ENCODE measurements at regions not wholly inside any gene's neighbourhood (a gene's known extent, or its start where the extent isn't known, plus 50 kb on each side); places are given as distances from the start of the nearest gene placed in this dataset.
"Not testable (repeated sequence)": the region's sequence is repeated elsewhere in the genome, so short reads cannot be mapped to it uniquely, and the experiment has no call there.

DNA sequence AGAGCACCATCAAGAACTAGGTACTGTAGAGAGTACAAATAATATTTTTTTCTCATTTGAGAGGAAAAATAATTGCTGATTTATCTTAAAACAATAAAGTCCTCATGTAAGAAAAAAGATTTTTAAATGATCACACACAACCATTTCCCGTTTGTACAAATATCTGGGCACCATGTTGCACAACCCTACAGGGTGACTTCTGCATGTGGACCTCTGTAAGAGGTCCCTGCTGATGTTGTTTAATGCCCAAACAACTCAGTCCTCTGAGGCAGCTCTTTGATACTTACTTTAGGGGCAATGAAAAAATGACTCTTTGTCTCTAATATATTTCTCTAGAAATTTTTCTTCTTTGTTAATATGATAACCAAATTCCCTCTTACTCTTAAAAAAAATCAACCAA, 168.1 kb upstream of the SATB1 start:
- DNase-seq: no peak

DNA sequence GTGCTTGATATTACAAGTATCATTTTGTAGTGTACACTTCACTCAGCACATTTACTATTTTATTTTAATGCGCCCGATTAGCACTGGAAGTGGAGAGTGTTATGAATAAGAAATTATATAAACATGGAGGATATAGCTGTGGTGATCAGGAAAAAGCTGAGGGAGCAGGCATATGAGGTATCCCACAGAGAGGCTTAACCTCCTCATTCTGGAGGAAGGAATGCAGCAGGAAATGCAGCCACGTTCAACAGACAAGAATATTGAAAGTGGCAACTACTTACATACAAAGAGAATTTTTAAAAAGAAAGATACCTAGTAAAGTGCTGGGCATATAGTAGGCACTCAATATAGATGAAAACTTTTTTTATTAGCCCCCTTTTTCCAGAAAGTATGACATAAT, 166.0 kb upstream of the SATB1 start:
- DNase-seq: no peak

DNA sequence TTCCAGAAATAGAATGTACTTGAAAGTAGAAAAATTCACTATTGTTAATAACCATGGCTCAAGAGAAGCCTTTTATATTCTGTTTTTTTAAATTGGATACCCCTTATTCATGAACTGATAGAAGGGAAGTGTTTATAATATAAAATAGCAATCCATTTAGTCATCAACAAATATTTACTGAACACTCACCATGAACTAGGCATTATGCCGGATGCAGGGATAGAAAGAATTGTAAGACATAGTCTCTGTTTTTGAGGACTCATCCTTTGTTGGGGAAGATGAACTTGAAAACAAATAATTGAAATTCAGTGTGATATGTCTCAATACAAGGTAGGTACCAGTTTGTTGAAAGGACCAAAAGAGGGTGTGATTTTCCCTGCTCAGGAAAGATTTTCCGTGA, 160.9 kb upstream of the SATB1 start:
- no peak for DNase-seq

DNA sequence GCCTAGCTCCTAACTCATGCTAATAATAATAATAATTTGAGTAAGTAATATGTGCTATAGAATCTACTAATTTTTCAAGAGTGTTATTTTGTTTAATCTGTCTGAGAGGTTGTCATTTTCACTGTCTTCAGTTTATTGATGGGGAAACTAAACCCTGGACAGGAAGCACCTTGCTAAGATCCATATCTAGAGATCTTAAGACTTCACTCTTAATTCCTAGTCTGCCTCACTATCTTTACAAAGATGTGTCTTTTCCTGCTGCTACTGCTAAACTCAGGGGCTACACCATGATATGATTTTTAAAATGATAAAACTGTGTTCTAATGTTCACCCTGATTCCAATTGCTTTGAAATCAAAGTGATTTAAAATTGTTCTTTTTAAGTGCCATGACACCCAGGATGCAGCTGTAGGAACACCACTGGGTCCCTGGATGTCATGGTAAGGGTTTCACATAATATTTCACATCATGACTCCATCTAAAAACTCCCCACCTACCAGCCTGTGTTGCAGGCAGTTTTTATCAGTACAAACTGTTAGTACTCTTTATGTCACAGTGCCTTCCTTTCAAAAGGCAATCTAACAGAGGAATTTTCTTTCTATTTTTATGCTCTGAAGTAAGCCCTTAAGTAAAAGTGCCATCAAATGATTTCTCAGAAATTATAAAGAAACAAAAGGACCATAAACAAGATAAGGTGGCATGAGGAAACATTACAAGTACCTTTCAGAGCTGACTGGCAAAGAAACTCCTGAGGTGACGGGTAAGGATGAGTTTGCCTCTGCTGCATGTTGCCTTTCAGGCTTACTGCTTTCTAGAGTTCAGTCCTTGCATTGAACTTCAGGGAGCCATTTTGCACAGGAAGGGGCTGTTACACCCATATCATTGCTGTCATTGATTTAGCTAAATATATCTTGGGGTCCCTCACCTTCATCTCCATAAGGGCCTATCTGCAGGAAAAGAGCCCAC, 160.1 kb upstream of the SATB1 start:
- no peak for DNase-seq

DNA sequence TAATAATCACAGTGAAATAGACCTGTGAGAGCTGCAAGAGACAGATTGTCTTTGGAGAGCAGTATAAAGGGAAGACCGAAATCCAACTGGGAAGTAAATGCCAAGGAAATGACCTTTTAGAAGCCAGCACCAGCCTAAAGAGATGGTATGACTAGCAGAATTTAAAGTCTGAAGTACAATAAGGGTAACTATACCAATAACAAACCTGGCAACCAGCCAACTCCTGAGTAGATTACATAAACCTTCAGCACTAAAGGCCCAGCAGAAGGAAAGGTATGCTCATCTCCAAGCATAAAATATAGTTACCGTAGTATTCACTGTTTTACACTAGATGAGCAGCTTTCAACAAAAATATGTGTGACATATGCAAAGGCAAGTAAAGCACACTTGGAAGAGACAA, 155.1 kb upstream of the SATB1 start:
- DNase-seq: no peak

DNA sequence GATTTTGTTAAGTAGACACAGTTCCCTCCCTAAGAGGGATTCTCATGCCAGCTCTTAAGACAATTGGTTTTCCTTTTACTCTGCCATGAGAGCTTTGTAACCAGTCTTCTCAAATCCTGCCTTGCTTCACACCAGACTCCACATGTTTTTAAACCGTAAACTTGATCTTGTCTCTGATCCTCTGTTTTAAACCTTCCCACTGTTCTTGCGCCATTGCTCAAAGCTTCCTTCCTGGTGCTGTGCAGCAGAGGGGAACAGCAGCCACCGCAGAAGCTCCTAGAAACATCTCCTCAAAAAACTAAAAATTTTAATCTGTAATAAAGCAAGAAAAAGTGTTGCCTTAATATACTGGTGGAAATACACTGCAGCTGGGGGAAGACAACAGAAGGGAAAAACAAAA, 154.5 kb upstream of the SATB1 start:
- no peak for DNase-seq

DNA sequence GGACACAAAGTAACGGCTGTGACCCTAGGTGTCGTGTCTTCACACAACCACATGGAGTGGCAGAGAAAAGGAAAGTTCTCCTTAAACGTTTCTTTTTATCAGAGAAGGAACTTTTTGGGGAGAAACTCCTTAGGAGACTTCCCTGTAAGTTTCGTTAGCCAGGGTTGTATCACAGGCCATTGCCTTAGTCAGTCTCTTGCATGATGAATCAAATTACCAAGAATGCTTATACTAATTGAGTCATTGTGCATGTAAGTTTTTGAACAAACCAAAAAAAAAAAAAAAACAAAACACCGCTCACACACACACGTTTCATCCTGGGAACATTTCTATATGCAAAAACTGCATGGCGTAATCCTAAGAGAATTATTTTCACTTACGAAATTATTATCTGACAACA, 150.4 kb upstream of the SATB1 start:
- no peak for DNase-seq

DNA sequence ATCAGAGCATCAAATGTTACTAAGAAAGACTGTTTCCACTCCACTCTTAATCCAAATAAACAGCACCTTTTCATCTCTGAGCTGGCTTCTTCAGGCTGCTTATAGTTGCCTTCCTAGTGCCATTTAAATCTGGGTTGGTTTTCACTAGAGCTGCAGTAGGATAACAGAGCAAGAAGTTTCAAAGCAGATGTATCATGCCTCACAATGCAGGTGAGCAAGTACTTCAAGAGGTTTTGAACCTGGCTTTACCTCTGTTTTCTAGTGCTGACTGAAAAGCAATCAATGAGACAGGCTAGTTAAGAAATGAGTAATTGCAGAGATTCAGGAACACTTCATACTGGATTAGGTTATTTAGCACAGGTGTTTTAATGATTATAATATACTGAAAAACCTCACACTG, 147.7 kb upstream of the SATB1 start:
- DNase-seq: no peak

DNA sequence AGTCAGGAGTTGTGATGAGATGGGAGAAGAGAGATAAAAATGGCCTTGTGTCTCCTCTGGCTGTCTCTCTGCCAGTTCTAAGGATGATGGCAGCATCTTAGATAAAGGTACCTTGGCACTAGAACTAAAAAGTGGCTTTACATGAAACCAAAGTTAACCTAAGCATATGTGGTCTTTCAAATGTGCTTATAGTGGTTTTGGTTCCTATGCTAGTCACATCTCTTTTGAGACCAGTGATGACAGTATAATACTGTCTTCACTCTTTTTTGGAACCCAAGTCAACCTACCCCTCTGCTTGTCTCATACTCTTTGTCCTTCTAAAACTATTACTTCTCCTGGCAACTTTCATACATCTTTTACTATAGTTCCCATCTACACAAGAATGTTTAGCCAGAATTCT, 142.2 kb upstream of the SATB1 start:
- DNase-seq: no peak

DNA sequence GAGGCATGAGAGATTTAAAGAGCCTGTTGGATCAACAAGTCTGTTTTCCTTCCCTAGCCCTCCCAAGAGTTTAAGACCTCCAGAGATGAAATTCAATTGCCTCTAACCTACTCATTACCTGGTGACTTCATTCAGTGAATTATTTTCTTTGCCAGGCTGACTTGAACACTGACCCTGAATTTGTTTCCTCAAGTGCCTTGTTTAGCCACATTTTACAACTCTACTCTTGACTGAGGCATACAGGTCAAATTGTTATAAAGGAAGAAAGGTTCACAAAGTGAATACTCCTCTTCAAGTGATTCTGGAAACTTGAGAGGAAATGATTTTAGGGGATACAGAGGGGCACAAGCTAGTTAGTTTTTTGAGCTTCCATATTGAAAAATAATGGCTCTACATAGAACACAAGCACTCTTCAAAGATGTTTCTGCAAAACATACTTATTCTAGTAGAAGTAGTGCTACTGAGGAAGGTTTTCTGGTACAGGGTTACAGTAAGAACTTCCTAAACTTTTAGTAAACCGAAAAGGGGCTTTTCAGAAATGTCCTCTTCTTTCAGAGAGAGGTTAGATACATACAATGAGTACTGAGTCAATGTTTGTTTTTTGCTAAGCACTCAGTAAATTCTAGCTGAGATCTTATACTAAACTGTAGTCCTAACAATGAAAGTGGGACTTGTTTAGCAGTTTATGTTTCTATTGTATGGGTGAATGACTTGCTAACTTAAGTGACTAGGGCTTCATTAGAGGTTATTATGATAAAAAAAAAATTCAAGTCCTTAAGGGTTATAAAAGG, 137.4 kb upstream of the SATB1 start:
- DNase-seq: no peak

DNA sequence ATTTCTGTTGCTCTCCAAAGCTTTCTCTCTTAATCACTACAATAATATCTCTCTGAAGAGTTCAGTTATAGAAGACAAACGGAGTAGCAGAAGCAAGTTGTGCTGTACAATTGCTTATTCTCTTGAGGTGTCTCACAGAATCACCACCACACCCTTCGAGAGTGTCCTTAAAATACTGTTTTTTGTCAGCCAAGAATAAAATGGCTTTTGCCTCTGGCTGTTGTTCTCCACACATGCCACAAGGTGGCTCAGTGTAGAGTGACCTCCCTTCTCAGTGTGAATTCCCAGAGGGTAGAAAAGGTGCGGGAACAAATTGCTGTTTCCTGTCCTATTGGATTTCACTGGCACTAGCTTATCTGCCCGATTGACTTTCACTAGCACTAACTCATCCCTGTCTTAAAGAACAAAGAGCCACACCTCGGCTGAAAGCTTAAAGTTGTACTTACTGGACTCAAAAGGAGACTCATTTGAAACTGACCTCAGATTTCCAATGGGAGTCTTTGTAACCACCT, 134.2 kb upstream of the SATB1 start:
- DNase-seq: peak; percentile 30

DNA sequence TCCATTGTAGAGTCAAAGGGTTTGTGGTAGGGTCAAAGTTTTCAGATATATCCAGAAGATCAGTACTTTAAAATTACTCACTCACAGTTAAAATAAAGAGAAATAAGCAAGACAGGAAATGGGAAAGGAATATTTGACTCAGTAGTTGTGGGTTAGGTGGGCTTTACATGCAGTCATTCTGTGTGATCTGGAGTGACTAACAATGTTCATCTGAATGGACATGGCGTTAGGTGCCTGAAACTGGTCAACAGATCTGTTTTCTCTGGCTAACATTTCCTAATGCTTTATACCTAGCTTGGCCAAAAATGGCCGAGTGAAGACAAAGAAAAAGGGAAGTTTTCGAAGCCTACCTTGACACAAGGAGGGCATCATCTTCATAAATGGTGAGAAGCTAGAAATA, 133.4 kb upstream of the SATB1 start:
- no peak for DNase-seq

DNA sequence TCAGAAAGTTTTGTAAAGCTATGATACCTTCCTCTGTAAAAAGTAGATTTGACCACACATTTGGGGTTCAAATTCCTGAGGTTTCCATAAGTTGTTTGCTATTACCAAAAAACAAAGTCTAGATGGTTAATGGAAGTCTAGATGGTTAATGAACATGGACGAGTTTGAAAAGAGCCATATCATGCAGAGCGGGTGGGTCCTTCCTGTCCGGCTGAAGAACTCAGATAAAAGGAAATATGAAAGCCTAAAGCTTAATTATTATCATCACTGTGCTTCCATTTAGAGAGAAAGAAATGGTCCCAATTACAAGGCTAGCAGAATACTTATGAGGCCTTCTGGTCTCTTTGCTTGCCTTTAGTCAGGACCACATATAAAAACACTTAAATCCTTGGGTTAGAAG, 132.1 kb upstream of the SATB1 start:
- DNase-seq: no peak

DNA sequence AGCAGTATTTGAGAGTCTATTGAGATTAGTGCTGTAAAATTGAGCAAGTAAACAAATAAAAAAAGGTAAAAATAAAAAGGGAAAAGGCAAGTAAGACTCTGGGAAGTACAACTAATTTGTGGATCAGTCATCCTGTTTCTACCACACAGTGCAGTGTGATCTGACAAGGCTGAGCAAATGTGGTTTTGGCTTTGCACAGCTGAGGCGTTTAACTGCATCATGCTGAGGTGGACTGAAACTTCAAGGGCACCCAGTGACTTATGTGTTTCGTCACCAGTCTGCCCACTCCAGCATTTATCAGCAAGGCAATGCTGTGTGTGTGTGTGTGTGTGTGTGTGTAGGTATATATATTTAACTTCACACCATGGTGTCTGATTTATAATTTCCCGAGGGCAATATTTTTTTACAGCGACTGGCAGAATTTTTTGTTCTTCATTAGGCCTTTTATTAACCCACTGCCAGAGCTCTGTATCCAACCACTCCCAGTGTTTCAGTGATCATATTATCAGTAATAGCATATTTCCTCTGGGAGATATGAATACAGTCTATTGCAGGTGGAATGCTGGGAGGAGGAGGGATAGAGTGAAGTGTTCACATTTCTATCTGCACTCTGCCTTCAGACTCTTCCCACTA, 131.5 kb upstream of the SATB1 start:
- no peak for DNase-seq

DNA sequence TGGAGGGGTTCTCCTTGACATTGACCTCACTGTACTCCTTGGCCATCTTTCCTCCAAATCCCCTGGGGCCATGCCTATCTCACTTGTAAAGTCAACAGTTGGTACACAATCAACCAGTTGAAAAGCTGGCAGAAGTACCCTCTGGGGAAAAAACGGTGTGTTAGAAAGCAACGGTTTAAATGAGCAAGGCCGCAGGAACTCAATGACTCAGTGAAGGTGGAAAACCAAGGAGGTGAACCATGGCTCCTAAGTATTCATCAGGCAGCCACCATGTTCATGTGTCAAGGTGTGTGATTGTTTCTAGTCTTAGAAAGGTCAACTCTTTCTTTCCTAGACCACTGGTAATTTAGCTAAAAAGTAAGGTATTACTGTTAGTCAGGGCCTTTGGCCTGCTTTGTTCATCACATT, 130.9 kb upstream of the SATB1 start:
- no peak for DNase-seq

DNA sequence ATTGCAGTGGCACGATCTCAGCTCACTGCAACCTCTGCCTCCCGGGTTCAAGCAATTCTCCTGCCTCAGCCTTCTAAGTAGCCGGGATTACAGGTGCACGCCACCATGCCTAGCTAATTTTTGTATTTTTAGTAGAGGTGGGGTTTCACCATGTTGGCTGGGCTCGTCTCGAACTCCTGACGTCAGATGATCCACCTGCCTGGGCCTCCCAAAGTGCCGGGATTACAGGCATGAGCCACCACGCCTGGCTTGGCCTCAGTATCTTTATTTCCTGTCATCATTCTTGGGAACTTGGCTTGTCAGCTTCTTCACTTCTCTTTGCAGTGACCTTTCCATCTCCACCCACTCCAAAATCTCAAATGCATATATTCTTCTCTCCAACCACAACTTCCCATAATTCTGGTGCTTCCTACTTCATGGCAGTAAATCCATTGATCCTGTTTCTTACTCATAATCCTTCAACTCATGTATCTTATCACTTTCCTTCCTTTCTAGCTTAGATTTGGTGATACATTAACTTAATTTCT, 127.5 kb upstream of the SATB1 start:
- not testable (repeated sequence) for DNase-seq

DNA sequence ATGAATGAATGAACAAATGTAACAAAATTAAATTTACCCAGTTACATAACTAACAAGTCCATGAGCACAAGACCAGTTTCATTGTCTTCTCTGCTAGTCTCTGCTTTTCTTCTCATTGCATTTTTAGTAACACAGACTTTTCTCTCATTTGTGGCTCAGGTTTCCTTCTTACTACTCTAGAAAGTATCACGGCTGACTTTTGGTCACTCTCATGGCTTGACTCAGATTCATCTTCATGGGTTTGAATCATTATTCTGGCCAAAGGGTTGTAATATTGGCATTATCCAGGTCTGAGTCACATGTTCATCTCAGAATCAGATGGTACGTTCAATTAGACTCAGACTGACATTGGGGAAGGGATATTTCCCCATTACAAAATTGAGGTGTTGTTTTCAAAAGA, 121.5 kb upstream of the SATB1 start:
- DNase-seq: no peak

DNA sequence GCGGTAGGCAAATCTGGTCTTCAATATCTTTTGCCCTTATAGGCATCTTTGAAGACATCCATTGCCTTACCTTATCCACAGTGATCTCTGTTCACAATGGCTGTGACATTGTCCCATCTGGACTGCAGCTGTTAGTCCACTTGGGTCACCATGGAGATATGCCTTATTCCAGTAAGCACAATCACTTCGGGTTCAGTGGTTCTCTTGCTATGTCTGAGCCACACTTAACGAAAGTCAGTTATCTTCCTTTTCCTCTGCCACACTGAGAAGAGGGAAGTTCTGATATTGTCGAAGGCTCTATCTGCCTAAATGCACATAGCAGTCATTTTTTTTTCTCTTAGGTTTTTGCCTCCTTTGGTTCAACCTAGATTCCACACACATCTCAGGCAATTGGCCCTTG, 119.0 kb upstream of the SATB1 start:
- peak; percentile 32 for DNase-seq

DNA sequence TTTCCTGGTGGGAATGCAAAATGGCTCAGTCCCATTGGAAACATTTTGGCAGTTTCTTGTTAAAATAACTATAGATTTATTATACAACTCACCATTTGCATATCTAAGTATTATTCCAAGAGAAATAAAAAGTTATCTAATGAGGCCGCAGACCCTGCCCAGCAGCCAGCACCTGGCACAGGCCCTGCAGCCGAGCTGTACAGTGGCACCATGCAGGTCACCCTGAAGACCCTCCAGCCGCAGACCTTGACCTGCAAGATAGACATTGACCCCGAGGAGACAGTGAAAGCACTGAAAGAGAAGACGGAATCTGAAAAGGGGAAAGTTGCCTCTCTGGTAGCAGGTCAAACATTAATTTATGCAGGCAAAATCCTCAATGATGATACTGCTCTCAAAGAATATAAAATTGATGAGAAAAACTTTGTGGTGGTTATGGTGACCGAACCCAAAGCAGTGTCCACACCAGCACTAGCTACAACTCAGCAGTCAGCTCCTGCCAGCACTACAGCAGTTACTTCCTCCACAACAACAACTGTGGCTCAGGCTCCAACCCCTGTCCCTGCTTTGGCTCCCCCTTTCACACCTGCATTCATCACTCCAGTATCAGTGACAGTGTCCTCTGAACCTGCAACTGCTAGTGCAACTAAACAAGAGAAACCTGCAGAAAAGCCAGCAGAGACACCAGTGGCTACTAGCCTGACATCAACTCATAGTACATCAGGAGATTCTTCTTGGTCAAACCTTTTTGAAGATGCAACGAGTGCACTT, 113.5 kb upstream of the SATB1 start:
- no peak for DNase-seq

DNA sequence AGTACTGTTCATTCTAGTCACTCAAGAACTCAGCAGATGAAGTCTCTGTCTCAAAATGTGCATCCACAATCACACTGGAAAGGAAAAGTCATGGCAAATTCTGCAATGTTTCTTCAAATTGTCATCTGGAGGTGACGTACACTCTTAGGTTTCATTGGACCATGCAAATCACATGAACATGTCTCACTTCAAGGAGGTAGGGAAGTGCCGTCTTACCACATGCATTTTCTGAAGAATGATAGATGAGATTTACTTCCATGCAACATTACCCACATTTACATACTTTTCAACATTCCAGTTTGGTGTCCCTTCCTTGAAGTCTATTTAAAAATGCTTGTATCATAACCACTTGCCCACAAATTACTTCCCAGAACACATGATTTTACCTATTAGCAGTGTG, 107.9 kb upstream of the SATB1 start:
- no peak for DNase-seq

DNA sequence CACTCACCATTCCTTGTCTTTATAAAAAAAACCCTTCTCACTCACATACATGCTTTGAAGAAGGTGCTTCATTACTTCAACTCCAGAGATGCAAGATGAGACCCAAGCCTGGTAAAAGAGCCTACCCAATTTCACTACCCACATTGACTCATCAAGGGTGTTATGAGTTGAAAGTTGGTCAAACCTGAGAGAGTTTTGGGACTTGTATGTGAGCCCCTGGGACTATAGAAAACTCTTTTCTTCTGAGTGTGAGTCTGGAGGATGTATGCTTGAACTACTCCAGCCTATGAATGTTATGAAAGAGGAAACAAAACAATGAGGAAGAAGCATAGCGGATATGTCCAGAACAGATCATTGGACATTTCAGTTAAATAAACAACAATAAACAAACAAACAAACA, 106.5 kb upstream of the SATB1 start:
- DNase-seq: no peak

DNA sequence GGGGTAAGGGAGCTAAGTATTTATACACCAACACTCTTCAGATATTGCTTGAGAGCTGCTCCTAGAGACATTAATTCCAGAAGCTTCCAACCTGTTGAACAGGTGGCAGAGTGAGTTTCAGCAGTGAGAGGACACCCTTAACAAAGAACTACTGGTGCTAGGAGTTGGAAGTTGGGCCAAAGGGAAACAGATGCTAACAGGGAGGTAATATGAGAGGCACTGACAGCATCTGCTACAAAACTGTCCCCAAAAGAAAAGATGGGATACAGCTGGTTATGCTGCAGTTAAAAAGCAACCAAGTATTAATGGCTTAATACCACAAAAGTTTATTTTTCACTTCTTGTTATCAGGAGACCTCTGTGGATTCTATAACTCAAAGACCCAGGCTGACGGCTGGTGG, 104.5 kb upstream of the SATB1 start:
- DNase-seq: no peak

Data from retina (tissue), 1 donor.